Trophoblast cell (in vitro differentiated cells and primary cell): ENCODE measurements at regions not wholly inside any gene's neighbourhood (a gene's known extent, or its start where the extent isn't known, plus 50 kb on each side); places are given as distances from the start of the nearest gene placed in this dataset.
"Not testable (repeated sequence)": the region's sequence is repeated elsewhere in the genome, so short reads cannot be mapped to it uniquely, and the experiment has no call there.

Experiments used
- DNase-seq, 2 donors: peaks; one replicate each; pipeline ENCODE4 v3.0.0-alpha.2; 2016
- H2AFZ ChIP-seq: 2 replicates; pipeline ENCODE4 v1.6.1; 2013; ENCODE audit warnings: low read length, moderate library complexity, mild to moderate bottlenecking; ENCODE audit not compliant: insufficient read depth, poor library complexity
- H2AK5ac ChIP-seq: 2 replicates; pipeline ENCODE4 v1.6.1; 2013; ENCODE audit warnings: mild to moderate bottlenecking, low read length
- H2BK120ac ChIP-seq: 2 replicates; pipeline ENCODE4 v1.6.1; 2013; ENCODE audit warnings: low read length, mild to moderate bottlenecking, moderate library complexity; ENCODE audit not compliant: insufficient read depth, poor library complexity
- H2BK12ac ChIP-seq: 2 replicates; pipeline ENCODE4 v1.6.1; 2013; ENCODE audit warnings: mild to moderate bottlenecking, low read length, moderate library complexity
- H2BK5ac ChIP-seq: 2 replicates; pipeline ENCODE4 v1.6.1; 2013; ENCODE audit warnings: low read length, low read depth, moderate library complexity, mild to moderate bottlenecking; ENCODE audit not compliant: poor library complexity
- H3K14ac ChIP-seq: 2 replicates; pipeline ENCODE4 v1.6.1; 2013; ENCODE audit warnings: mild to moderate bottlenecking, low read length
- H3K18ac ChIP-seq: 2 replicates; pipeline ENCODE4 v1.6.1; 2013; ENCODE audit warnings: mild to moderate bottlenecking, low read length
- H3K23ac ChIP-seq: 2 replicates; pipeline ENCODE4 v1.6.1; 2013; ENCODE audit warnings: low read length
- H3K27ac ChIP-seq: 2 replicates; pipeline ENCODE4 v1.5.1; 2013; ENCODE audit warnings: low read depth, mild to moderate bottlenecking, inconsistent platforms, low read length, moderate library complexity
- H3K27me3 ChIP-seq: 2 replicates; pipeline ENCODE4 v1.6.1; 2013; ENCODE audit warnings: inconsistent platforms, mild to moderate bottlenecking, low read length, moderate library complexity; ENCODE audit not compliant: insufficient read depth
- H3K36me3 ChIP-seq, 2 experiments: 1 replicate in 1 of 2; 2 replicates in 1 of 2; pipeline ENCODE4 v1.6.1; 2013; ENCODE audit warnings: low read length in 2 of 2, mild to moderate bottlenecking in 2 of 2, moderate library complexity in 1 of 2; ENCODE audit not compliant: insufficient read depth in 2 of 2, control insufficient read depth in 1 of 2
- H3K4ac ChIP-seq: 2 replicates; pipeline ENCODE4 v1.6.1; 2013; ENCODE audit warnings: low read depth, mild to moderate bottlenecking, low read length, moderate library complexity
- H3K4me1 ChIP-seq, 2 experiments: 1 replicate in 1 of 2; 2 replicates in 1 of 2; pipeline ENCODE4 v1.6.1; 2013; ENCODE audit warnings: low read length in 2 of 2, mild to moderate bottlenecking in 2 of 2, moderate library complexity in 1 of 2; ENCODE audit not compliant: insufficient read depth in 2 of 2, control insufficient read depth in 1 of 2
- H3K4me2 ChIP-seq: 2 replicates; pipeline ENCODE4 v1.6.1; 2013; ENCODE audit warnings: inconsistent platforms, mild to moderate bottlenecking, low read length, moderate library complexity
- H3K4me3 ChIP-seq: 2 replicates; pipeline ENCODE4 v1.5.1; 2013; ENCODE audit warnings: mild to moderate bottlenecking, low read depth, low read length, inconsistent platforms
- H3K79me1 ChIP-seq: one replicate; pipeline ENCODE4 v1.6.1; 2013; ENCODE audit warnings: low read length
- H3K79me2 ChIP-seq: 2 replicates; pipeline ENCODE4 v1.6.1; 2013; ENCODE audit warnings: low read length, mild to moderate bottlenecking; ENCODE audit not compliant: control insufficient read depth, insufficient read depth, poor library complexity
- H3K9ac ChIP-seq: 2 replicates; pipeline ENCODE4 v1.6.1; 2013; ENCODE audit warnings: mild to moderate bottlenecking, low read length
- H3K9me3 ChIP-seq: 2 replicates; pipeline ENCODE4 v1.6.1; 2013; ENCODE audit warnings: low read depth, mild to moderate bottlenecking, control low read depth, inconsistent platforms, low read length; ENCODE audit not compliant: insufficient read depth
- H4K12ac ChIP-seq: 2 replicates; pipeline ENCODE4 v1.6.1; 2013; ENCODE audit warnings: low read depth, mild to moderate bottlenecking, low read length, moderate library complexity
- H4K8ac ChIP-seq: 2 replicates; pipeline ENCODE4 v1.6.1; 2013; ENCODE audit warnings: low read depth, mild to moderate bottlenecking, low read length, moderate library complexity
- H4K91ac ChIP-seq: one replicate; pipeline ENCODE4 v1.6.1; 2013; ENCODE audit warnings: low read depth, mild to moderate bottlenecking, low read length, moderate library complexity
- WGBS: extraction: QIAGEN DNeasy Blood & Tissue Kit; methylation state at CpG from one replicate; pipeline ENCODE4 v1.1.7; 2013; ENCODE audit warnings: missing lambda C conversion rate; ENCODE audit not compliant: insufficient read length, insufficient coverage; ENCODE audit errors: extremely low coverage; 5-methylcytosine and 5-hydroxymethylcytosine counted together

DNA sequence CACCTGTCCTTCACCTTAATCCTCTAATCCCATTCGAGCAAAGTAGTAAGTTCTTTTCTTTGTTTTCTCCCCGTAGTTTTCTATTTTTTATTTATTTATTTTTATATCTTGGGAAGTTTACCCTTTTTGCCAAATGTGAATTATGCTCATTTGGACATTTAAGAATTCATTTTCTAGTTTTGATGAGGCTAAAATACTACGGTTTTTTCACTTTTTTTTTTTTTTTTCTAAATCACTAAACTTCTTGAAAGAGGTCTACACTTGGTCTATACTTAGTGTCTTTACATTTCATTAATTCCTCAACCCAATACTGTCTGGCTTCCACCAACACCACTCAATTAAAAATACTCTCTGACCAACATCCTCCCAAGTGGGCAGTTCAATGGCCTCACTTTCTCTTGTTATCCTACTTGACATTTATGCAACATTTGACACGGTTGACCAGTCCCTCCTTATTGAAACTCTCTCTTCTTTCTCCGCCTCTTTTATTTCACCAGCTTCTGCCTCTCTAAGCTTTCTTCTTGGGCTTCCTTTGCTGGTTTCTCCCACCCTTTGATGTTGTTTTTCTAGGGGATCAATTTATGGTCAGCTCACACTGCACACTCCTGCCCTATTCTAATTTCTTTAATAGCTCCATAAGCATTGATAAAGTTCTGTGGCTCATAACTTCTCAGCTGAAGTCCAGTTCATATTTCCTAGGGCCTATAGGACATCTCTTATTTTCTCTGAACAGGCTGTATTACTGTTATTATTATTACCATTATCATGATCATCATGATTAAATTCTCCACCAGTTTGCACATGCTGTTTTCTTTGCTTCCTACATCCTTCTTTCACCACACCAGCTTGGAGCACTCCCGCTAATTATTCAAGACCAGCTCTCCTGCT, 72.6 kb upstream of the CITED2 start:
- H4K91ac ChIP-seq, result no peak overlapping the region
- no peak overlapping the region for H3K18ac ChIP-seq
- H3K4ac ChIP-seq, result no peak overlapping the region
- no peak overlapping the region for H2AK5ac ChIP-seq
- H3K36me3 ChIP-seq, result no peaks in the 10 kb centered on the region
- no peaks in the 10 kb centered on the region for H3K4me1 ChIP-seq
- H3K9ac ChIP-seq, result no peak overlapping the region
- no peaks in the 10 kb centered on the region for H3K27me3 ChIP-seq
- no peak overlapping the region for H2BK120ac ChIP-seq
- H3K27ac ChIP-seq, result no peak overlapping the region
- no peaks in the 10 kb centered on the region for H3K79me2 ChIP-seq
- H4K12ac ChIP-seq, result no peak overlapping the region
- H3K4me3 ChIP-seq, result no peak overlapping the region
- no peak overlapping the region for H4K8ac ChIP-seq
- no peaks in the 10 kb centered on the region for H3K79me1 ChIP-seq
- H3K23ac ChIP-seq, result no peak overlapping the region
- H2BK5ac ChIP-seq, result no peak overlapping the region
- no peak overlapping the region for H3K14ac ChIP-seq
- no peak overlapping the region for H2AFZ ChIP-seq
- H2BK12ac ChIP-seq, result no peak overlapping the region
- no peak overlapping the region for H3K4me2 ChIP-seq
- no peak for DNase-seq
- no CpG with 5 or more reads among the region's 6 CpGs for WGBS
- H3K9me3 ChIP-seq, result no peaks in the 10 kb centered on the region

DNA sequence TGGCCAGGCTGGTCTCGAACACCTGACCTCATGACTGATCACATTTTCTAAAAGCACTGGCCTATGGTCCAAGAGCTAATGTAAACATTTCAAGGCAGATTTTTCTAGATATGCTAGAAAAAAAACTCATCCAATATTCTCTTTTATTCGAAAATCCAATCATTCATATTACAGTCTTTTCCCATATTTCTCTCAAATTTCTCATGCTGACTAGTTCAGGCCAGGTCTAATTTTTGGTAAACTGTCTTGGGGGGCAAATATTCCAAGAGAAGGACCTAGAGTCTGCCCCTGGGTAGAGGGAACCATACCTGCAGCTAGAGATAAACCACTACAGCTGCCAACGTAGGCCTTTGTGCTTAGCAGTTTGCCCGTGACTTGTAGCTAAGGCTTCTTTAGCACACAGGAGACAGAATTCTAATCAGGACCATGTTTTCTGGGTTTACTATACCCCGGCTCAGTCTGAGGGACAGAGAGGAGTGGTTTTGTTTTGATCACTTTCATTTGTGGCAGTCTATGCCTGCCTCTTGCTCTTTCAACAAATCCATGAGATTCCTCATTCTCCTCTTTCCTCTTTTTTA, 71.8 kb upstream of the CITED2 start:
- Histone ChIP-seq H4K91ac (no peak overlapping the region), H2BK5ac (no peak overlapping the region), H3K27me3 (no peaks in the 10 kb centered on the region), H3K18ac (no peak overlapping the region), H3K4me2 (no peak overlapping the region), H3K79me2 (no peaks in the 10 kb centered on the region), H3K79me1 (no peaks in the 10 kb centered on the region), H3K4me1 (no peaks in the 10 kb centered on the region), H3K23ac (no peak overlapping the region), H2BK12ac (no peak overlapping the region), H2AK5ac (no peak overlapping the region), H2AFZ (no peak overlapping the region), H2BK120ac (no peak overlapping the region), H3K4ac (no peak overlapping the region), H3K4me3 (no peak overlapping the region), H3K14ac (no peak overlapping the region), H3K9ac (no peak overlapping the region), H4K12ac (no peak overlapping the region), H3K36me3 (no peaks in the 10 kb centered on the region), H4K8ac (no peak overlapping the region), H3K27ac (no peak overlapping the region), H3K9me3 (no peaks in the 10 kb centered on the region)
- WGBS, result 100% methylated on average over 1 of the region's 5 CpGs
- DNase-seq, result no peak

DNA sequence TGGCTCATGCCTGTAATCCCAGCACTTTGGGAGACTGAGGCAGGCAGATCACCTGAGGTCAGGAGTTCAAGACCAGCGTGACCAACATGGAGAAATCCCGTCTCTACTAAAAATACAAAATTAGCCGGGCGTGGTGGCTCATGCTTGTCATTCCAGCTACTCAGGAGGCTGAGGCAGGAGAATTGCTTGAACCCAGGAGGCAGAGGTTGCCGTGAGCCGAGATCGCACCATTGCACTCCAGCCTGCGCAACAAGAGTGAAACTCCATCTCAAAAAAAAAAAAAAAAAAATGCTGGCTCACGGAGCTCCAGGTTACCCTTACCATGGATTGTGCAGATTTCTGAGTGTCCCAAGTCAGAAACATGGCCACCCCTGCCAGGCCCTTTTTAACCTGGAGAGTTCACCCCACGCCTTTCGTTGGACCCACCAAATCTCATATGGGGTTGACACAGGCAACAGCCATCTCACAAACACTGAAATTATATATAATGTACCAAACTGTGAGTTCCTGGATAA, 69.9 kb upstream of the CITED2 start:
- not testable (repeated sequence) for H3K79me2 ChIP-seq, H3K79me1 ChIP-seq, H3K27me3 ChIP-seq, H2BK12ac ChIP-seq, H2AK5ac ChIP-seq, H3K9ac ChIP-seq, H3K9me3 ChIP-seq, H4K12ac ChIP-seq, H3K4me1 ChIP-seq, H3K4ac ChIP-seq, H3K36me3 ChIP-seq, H2BK5ac ChIP-seq, H3K4me2 ChIP-seq, H3K27ac ChIP-seq, H3K14ac ChIP-seq, H2AFZ ChIP-seq, H3K23ac ChIP-seq, H3K4me3 ChIP-seq, H4K8ac ChIP-seq, H4K91ac ChIP-seq, H2BK120ac ChIP-seq, H3K18ac ChIP-seq, DNase-seq
- WGBS, result no CpG with 5 or more reads among the region's 11 CpGs

DNA sequence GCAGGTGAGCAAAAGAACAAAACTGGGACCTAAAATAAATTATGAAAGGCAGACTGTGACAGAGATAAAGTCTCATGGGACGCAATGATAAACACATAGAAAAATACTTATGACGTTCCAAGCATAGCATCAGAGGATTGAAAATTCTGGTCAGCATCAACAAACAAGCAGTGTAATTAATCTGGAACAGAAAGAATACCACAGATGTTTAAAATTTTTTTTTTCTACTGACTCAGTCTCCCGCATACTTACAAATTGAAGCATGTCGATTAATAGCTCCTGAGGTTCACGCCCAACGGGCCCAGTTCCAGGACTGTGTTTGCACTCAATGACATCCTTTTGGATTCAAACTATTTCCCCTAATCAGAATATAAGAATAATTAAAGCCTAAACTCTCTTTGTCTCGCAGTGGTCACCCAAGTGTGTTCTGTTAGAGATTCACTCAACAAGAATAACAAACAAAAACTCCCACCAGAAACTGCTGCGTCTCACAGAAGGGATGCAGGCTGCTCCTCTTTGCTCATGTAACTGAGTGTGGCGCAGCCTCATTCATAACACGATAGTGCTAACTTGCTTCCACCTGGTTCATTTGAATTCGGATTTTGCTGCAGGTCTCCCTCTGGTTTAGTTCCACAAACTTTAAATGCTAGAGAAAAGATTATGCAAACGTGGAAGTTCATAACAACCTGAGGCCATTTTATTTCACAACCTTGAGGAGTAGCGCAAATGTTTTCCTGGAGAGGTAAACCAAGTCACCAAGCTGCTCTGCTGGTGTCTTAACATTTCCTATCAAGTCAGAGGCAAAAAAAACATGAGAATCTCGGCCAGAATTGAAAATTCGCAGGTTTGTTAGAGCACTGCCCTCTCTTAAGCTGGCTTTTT, 69.0 kb upstream of the CITED2 start:
- Histone ChIP-seq H3K9ac (no peak overlapping the region), H3K9me3 (no peaks in the 10 kb centered on the region), H3K4me1 (no peaks in the 10 kb centered on the region), H2BK5ac (no peak overlapping the region), H2AK5ac (no peak overlapping the region), H3K36me3 (no peaks in the 10 kb centered on the region), H3K14ac (no peak overlapping the region), H2BK12ac (no peak overlapping the region), H4K8ac (no peak overlapping the region), H2AFZ (no peak overlapping the region), H2BK120ac (no peak overlapping the region), H3K4ac (no peak overlapping the region), H3K79me1 (no peaks in the 10 kb centered on the region), H3K27ac (no peak overlapping the region), H3K18ac (no peak overlapping the region), H3K23ac (no peak overlapping the region), H3K4me3 (no peak overlapping the region), H4K91ac (no peak overlapping the region), H3K79me2 (no peaks in the 10 kb centered on the region), H4K12ac (no peak overlapping the region), H3K4me2 (no peak overlapping the region), H3K27me3 (no peaks in the 10 kb centered on the region)
- no CpG with 5 or more reads among the region's 15 CpGs for WGBS
- DNase-seq, result peak; percentile 64 to 84
